MM.1S (cell line): ENCODE measurements at regions not wholly inside any gene's neighbourhood (a gene's known extent, or its start where the extent isn't known, plus 50 kb on each side); places are given as distances from the start of the nearest gene placed in this dataset.

Experiments used
- DNase-seq: peaks from one replicate; pipeline ENCODE4 v3.0.0-alpha.2; 2015
- H2AFZ ChIP-seq: fragments of 300-600 bp; sonication (generic); 2 replicates; pipeline ENCODE4 v1.6.0; 2016; ENCODE audit warnings: antibody characterized with exemption, low read length
- H3F3A ChIP-seq: fragments of 300-600 bp; sonication (generic); 2 replicates; pipeline ENCODE4 v1.6.1; 2016; ENCODE audit warnings: mild to moderate bottlenecking, antibody characterized with exemption, low read length, moderate library complexity, mixed read lengths; ENCODE audit not compliant: insufficient read depth
- H3K27ac ChIP-seq: fragments of 300-600 bp; sonication (generic); 2 replicates; pipeline ENCODE4 v1.5.1; 2016; ENCODE audit warnings: mild to moderate bottlenecking, low read length
- H3K27me3 ChIP-seq: fragments of 300-600 bp; sonication (generic); replicated peaks from 2 replicates; pipeline ENCODE4 v1.6.0; 2016; ENCODE audit warnings: low read length; ENCODE audit not compliant: insufficient read depth
- H3K36me3 ChIP-seq: fragments of 300-600 bp; sonication (generic); replicated peaks from 2 replicates; pipeline ENCODE4 v1.6.1; 2016; ENCODE audit warnings: mild to moderate bottlenecking, low read length, mixed read lengths; ENCODE audit not compliant: insufficient read depth
- H3K4me1 ChIP-seq: fragments of 300-600 bp; sonication (generic); 2 replicates; pipeline ENCODE4 v1.6.1; 2016; ENCODE audit warnings: low read length, mixed read lengths
- H3K4me2 ChIP-seq: fragments of 300-600 bp; sonication (generic); 2 replicates; pipeline ENCODE4 v1.6.0; 2016; ENCODE audit warnings: low read depth, low read length
- H3K4me3 ChIP-seq: fragments of 300-600 bp; sonication (generic); 2 replicates; pipeline ENCODE4 v1.5.1; 2016; ENCODE audit warnings: low read length, mixed read lengths
- H3K79me2 ChIP-seq: fragments of 300-600 bp; sonication (generic); 2 replicates; pipeline ENCODE4 v1.6.1; 2016; ENCODE audit warnings: mixed run types, low read length, mixed read lengths
- H3K9ac ChIP-seq: fragments of 300-600 bp; sonication (generic); 2 replicates; pipeline ENCODE4 v1.6.1; 2016; ENCODE audit warnings: low read length, mixed read lengths
- H3K9me2 ChIP-seq: fragments of 300-600 bp; sonication (generic); replicated peaks from 2 replicates; pipeline ENCODE4 v1.6.1; 2016; ENCODE audit warnings: mild to moderate bottlenecking, low read length, mixed read lengths; ENCODE audit not compliant: insufficient read depth
- H3K9me3 ChIP-seq: fragments of 300-600 bp; sonication (generic); replicated peaks from 2 replicates; pipeline ENCODE4 v1.6.1; 2016; ENCODE audit warnings: mild to moderate bottlenecking, low read length, mixed read lengths; ENCODE audit not compliant: insufficient read depth
- H4K20me1 ChIP-seq: fragments of 300-600 bp; sonication (generic); 2 replicates; pipeline ENCODE4 v1.6.1; 2016; ENCODE audit warnings: mild to moderate bottlenecking, low read length, moderate library complexity, mixed read lengths; ENCODE audit not compliant: insufficient read depth
- EZH2 ChIP-seq: fragments of 300-600 bp; sonication (generic); optimal IDR thresholded peaks from 2 replicates; pipeline ENCODE3; 2017; ENCODE audit warnings: low read depth, mild to moderate bottlenecking, antibody characterized with exemption, low read length, mixed read lengths
- EZH2phosphoT487 ChIP-seq: fragments of 300-600 bp; sonication (generic); IDR thresholded peaks from 2 replicates; pipeline ENCODE4 v1.6.1; 2018; ENCODE audit warnings: antibody characterized with exemption, low read length
- TF ChIP-seq, protein P1 (sequence below): fragments of 300-600 bp; sonication (generic); IDR thresholded peaks from 2 replicates; pipeline ENCODE4 v1.5.1; 2016; ENCODE audit warnings: antibody characterized with exemption, low read length, mixed read lengths

GRCh38 chr2:16241166-16242160 is 301.1 kb downstream of the MYCN start:
- Histone ChIP-seq H3F3A (no peaks in the 10 kb centered on the region), H3K4me1 (no peaks in the 10 kb centered on the region), H3K4me2 (no peak overlapping the region), H3K9me3 (no peaks in the 10 kb centered on the region), H4K20me1 (no peaks in the 10 kb centered on the region), H3K9ac (no peak overlapping the region), H3K79me2 (no peaks in the 10 kb centered on the region), H2AFZ (no peak overlapping the region), H3K27ac (no peak overlapping the region), H3K36me3 (no peaks in the 10 kb centered on the region), H3K9me2 (no peaks in the 10 kb centered on the region), H3K27me3 (no peaks in the 10 kb centered on the region), H3K4me3 (no peak overlapping the region)
- TF ChIP-seq EZH2phosphoT487 (no peak), EZH2 (no peak)
- TF ChIP-seq, protein P1, sequence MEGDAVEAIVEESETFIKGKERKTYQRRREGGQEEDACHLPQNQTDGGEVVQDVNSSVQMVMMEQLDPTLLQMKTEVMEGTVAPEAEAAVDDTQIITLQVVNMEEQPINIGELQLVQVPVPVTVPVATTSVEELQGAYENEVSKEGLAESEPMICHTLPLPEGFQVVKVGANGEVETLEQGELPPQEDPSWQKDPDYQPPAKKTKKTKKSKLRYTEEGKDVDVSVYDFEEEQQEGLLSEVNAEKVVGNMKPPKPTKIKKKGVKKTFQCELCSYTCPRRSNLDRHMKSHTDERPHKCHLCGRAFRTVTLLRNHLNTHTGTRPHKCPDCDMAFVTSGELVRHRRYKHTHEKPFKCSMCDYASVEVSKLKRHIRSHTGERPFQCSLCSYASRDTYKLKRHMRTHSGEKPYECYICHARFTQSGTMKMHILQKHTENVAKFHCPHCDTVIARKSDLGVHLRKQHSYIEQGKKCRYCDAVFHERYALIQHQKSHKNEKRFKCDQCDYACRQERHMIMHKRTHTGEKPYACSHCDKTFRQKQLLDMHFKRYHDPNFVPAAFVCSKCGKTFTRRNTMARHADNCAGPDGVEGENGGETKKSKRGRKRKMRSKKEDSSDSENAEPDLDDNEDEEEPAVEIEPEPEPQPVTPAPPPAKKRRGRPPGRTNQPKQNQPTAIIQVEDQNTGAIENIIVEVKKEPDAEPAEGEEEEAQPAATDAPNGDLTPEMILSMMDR = no peak
- no peak for DNase-seq

DNA sequence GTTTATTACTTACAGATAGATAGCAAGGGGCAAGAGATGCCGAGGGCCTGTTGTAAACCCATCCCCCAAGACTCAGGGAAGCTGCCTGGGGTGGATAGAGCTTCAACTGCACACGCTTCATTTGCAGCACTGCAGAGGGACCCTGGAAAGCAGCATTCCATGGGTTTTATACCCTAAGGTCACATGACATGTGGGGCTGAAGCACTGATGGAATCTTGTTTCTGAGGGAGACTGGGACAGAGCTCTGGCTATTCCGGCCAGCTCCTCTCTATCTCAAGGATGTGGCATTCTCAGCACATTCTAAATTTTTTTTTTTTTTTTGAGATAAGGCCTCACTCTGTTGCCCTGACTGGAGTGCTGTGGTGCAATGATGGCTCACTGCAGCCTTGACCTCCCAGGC is 300.1 kb downstream of the MYCN start:
- H3K9ac ChIP-seq = no peak overlapping the region
- H3K4me3 ChIP-seq = no peak overlapping the region
- H4K20me1 ChIP-seq = no peaks in the 10 kb centered on the region
- H3K27ac ChIP-seq = no peak overlapping the region
- TF ChIP-seq, protein P1 = no peak
- TF ChIP-seq EZH2 = no peak
- TF ChIP-seq EZH2phosphoT487 = no peak
- no peaks in the 10 kb centered on the region for H3K9me3 ChIP-seq
- no peaks in the 10 kb centered on the region for H3K9me2 ChIP-seq
- no peak overlapping the region for H2AFZ ChIP-seq
- H3K36me3 ChIP-seq = no peaks in the 10 kb centered on the region
- H3K4me2 ChIP-seq = no peak overlapping the region
- no peaks in the 10 kb centered on the region for H3K79me2 ChIP-seq
- no peaks in the 10 kb centered on the region for H3K27me3 ChIP-seq
- DNase-seq = no peak
- no peaks in the 10 kb centered on the region for H3F3A ChIP-seq
- no peaks in the 10 kb centered on the region for H3K4me1 ChIP-seq

DNA sequence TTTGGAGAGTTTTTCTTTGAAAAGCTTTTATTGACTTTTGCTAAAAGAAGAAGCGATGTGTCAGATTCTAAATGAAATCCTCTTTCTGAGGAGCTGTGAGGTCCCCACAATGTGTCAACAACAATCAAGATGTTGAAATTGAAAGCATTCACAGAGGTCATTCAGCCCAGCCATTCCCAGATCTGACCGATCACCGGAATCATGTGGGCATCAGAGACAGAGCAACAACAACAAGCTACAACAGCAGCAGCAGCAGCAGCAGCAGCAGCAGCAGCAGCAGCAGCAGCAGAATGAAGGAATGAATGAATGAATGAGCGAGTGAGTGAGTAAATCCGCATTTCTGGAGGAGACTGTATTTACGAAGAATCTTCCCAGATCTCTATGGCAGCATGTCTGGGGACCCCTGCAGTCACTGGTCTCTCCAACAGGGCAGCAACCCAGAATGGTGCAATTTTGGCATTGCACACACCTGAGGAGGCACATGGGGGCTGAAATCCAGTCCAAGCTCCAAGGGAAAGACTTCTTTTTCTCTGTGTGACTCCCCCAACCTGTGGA is 299.0 kb downstream of the MYCN start:
- DNase-seq = no peak
- no peaks in the 10 kb centered on the region for H3K79me2 ChIP-seq

More for the DNA sequence above, 299.0 kb downstream of the MYCN start:
- H3K27me3 ChIP-seq = no peaks in the 10 kb centered on the region
- TF ChIP-seq EZH2phosphoT487 (no peak), EZH2 (no peak)
- TF ChIP-seq, protein P1 = no peak
- H4K20me1 ChIP-seq = no peaks in the 10 kb centered on the region
- no peaks in the 10 kb centered on the region for H3K36me3 ChIP-seq
- H3K9me3 ChIP-seq = no peaks in the 10 kb centered on the region
- no peak overlapping the region for H2AFZ ChIP-seq
- H3K9ac ChIP-seq = no peak overlapping the region
- H3K27ac ChIP-seq = no peak overlapping the region
- no peak overlapping the region for H3K4me3 ChIP-seq
- no peaks in the 10 kb centered on the region for H3K4me1 ChIP-seq
- H3K4me2 ChIP-seq = no peak overlapping the region
- no peaks in the 10 kb centered on the region for H3F3A ChIP-seq
- no peaks in the 10 kb centered on the region for H3K9me2 ChIP-seq
